ENCODE measurements at regions not wholly inside any gene's neighbourhood (a gene's known extent, or its start where the extent isn't known, plus 50 kb on each side); places are given as distances from the start of the nearest gene placed in this dataset.

GRCh38 chr11:119942583-119943297, 195.2 kb downstream of the TRIM29 start (continued):
- TF ChIP-seq CREBBP (IDR thresholded peaks at IDR 0.05; ENCODE audit: low read depth, low read length) (no peak), SAFB2 (IDR thresholded peaks at IDR 0.05; ENCODE audit: borderline replicate concordance, low read depth, low read length, severe bottlenecking) (no peak), MIER1 (IDR thresholded peaks at IDR 0.05; ENCODE audit: low read depth) (no peak), ZBTB1 (CRISPR knock-in tag; IDR thresholded peaks at IDR 0.05; ENCODE audit: borderline replicate concordance, low read depth) (no peak), ZFP30 (CRISPR knock-in tag; IDR thresholded peaks at IDR 0.05; ENCODE audit: borderline replicate concordance) (no peak), SOX6 (IDR thresholded peaks at IDR 0.05) (no peak), ZNF695 (CRISPR knock-in tag; IDR thresholded peaks at IDR 0.05) (no peak), ZNF583 (CRISPR knock-in tag; IDR thresholded peaks at IDR 0.05) (no peak), REST (IDR thresholded peaks at IDR 0.05; ENCODE audit: borderline replicate concordance) (no peak), REST (CRISPR knock-in tag; IDR thresholded peaks at IDR 0.05; ENCODE audit: low read depth) (no peak), ATF3 (IDR thresholded peaks at IDR 0.05) (peak; percentile 84), ATF3 (CRISPR knock-in tag; conservative IDR thresholded peaks at IDR 0.05) (no peak), GATAD2B (IDR thresholded peaks at IDR 0.05; ENCODE audit: borderline replicate concordance) (no peak), CC2D1A (IDR thresholded peaks at IDR 0.05) (no peak), NFRKB (IDR thresholded peaks at IDR 0.05; ENCODE audit: low read depth) (no peak), NR2C1 (IDR thresholded peaks at IDR 0.05) (no peak), NR2C1 (tag; IDR thresholded peaks at IDR 0.05) (peak; percentile 64), TAF7 (tag; IDR thresholded peaks at IDR 0.05) (no peak), ZNF140 (CRISPR knock-in tag; IDR thresholded peaks at IDR 0.05) (no peak), CREB5 (CRISPR knock-in tag; IDR thresholded peaks at IDR 0.05) (no peak), ZNF436 (CRISPR knock-in tag; IDR thresholded peaks at IDR 0.05) (no peak)

All from K562 (cell line).